ENCODE measurements at regions not wholly inside any gene's neighbourhood (a gene's known extent, or its start where the extent isn't known, plus 50 kb on each side); places are given as distances from the start of the nearest gene placed in this dataset.

DNA sequence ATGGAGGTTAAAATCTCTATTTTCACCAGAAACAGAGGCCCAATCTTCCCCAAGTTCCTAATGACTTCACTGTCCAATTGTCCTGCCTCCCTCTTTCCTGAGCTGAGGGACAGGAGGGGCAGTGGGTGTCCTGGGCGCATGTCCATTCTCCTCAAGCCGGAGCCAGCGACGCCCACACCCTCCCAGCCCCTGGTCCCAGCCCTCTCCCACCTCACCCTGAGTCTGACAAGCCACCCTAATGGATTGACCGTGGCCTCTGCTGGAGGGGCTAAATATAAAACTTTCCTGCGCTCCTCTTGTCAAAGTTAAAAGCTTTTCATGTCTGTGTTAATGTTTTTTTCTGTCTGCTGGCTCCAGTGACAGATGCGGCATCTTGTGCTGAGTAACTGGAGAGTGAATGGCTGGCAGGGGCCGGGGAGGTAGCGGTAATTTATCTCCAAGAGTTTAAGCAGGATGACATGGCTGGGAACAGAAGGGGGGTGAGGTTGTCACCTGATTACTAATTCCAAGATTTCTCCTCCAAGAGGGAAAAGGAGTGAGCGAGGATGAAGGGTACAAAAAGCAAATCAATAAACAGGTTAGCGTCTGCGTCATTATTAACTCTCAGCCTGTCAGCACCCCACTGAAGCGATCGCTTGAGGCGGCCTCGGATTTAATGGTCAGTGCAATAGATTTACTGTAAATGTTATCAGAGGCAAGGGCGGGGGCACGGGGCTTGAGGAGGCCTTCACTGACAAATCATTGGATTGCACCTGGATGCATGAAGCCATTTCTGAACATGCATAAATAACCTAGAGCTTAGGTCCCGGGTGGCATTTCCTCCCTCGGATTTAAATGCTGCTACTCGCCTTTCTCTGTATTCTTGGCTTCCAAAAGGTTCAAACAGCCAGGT, 118.1 kb upstream of the MAFB start:
- TF ChIP-seq, protein P1, sequence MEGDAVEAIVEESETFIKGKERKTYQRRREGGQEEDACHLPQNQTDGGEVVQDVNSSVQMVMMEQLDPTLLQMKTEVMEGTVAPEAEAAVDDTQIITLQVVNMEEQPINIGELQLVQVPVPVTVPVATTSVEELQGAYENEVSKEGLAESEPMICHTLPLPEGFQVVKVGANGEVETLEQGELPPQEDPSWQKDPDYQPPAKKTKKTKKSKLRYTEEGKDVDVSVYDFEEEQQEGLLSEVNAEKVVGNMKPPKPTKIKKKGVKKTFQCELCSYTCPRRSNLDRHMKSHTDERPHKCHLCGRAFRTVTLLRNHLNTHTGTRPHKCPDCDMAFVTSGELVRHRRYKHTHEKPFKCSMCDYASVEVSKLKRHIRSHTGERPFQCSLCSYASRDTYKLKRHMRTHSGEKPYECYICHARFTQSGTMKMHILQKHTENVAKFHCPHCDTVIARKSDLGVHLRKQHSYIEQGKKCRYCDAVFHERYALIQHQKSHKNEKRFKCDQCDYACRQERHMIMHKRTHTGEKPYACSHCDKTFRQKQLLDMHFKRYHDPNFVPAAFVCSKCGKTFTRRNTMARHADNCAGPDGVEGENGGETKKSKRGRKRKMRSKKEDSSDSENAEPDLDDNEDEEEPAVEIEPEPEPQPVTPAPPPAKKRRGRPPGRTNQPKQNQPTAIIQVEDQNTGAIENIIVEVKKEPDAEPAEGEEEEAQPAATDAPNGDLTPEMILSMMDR (IDR thresholded peaks at IDR 0.05), result no peak
- no peak for TF ChIP-seq EZH2 (IDR thresholded peaks at IDR 0.05; ENCODE audit: borderline replicate concordance, insufficient read depth, low read depth, low read length, poor library complexity, severe bottlenecking)

Measured in B cell (primary cell).